Gastroesophageal sphincter (tissue), 3 donors: ENCODE measurements at regions not wholly inside any gene's neighbourhood (a gene's known extent, or its start where the extent isn't known, plus 50 kb on each side); places are given as distances from the start of the nearest gene placed in this dataset.

Experiments
- POLR2A ChIP-seq, 2 donors: fragments of 450-650 bp; IDR thresholded peaks; one replicate each; pipeline ENCODE4 v1.6.1; 2017; ENCODE audit warnings: antibody characterized with exemption in 2 of 2, mild to moderate bottlenecking in 2 of 2, moderate library complexity in 1 of 2
- POLR2AphosphoS5 ChIP-seq: sonication (generic); formaldehyde crosslinking; IDR thresholded peaks from one replicate; pipeline ENCODE4 v1.6.1; 2017; ENCODE audit warnings: antibody characterized with exemption
- TF ChIP-seq, protein P1 (sequence below), 4 experiments: fragments of 200-600 bp in 2 of 4; fragments of 450-650 bp in 2 of 4; sonication (generic) in 1 of 4; IDR thresholded peaks; one replicate each; pipeline ENCODE4 v1.5.1; 2017 to 2019; ENCODE audit warnings: antibody characterized with exemption in 4 of 4, mild to moderate bottlenecking in 2 of 4, moderate library complexity in 2 of 4

DNA sequence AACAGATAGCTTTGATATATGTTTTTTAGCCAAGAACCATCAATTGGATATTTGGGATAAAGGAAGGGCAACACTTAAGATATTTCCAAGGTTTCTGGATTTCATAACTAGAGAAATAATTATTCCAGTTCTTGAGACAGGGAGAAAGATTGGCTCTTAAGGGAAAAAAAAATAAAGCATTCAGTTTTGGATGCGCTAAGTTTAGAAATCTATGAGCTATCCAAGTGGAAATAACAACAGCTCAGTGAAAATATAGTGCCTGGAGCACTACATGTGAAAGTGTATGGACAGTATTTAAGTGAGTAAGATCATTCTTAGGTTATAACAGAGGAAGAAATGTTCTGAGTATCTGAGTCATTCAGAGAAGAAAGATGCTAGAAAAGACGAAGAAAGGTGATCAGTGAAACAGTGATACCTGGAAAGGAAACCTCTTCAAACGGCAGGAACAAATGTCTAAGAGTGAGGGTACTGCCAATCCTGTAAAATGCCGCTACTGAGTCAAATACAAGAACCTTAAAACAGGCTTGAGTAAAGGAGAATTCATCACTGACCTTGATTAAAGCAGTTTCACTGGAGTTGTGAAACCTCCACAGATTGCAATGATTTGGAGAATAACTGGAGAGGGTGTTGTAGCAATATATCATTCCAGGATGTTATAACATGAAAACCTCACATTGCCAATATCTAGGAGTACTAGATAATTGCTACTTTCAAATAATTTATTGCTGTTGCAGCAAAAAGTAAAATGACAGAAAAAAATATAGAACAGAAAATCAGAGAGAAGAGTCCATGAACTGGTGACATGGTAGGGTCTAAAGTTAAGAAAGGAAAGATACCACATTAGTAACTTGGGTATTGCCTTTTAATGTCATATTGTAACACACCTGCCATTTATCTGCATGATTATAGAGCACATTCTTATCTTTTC is 482.1 kb upstream of the RGS18 start:
- TF ChIP-seq, protein P1, sequence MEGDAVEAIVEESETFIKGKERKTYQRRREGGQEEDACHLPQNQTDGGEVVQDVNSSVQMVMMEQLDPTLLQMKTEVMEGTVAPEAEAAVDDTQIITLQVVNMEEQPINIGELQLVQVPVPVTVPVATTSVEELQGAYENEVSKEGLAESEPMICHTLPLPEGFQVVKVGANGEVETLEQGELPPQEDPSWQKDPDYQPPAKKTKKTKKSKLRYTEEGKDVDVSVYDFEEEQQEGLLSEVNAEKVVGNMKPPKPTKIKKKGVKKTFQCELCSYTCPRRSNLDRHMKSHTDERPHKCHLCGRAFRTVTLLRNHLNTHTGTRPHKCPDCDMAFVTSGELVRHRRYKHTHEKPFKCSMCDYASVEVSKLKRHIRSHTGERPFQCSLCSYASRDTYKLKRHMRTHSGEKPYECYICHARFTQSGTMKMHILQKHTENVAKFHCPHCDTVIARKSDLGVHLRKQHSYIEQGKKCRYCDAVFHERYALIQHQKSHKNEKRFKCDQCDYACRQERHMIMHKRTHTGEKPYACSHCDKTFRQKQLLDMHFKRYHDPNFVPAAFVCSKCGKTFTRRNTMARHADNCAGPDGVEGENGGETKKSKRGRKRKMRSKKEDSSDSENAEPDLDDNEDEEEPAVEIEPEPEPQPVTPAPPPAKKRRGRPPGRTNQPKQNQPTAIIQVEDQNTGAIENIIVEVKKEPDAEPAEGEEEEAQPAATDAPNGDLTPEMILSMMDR (IDR thresholded peaks at IDR 0.05) = no peak
- no peak for TF ChIP-seq POLR2A (IDR thresholded peaks at IDR 0.05)
- no peak for TF ChIP-seq POLR2AphosphoS5
